BLaER1 treated with 17β-estradiol and CSF1 and Interleukin-3, amounts not matched to agents 10 nM and 100 nM (cell line): ENCODE measurements at regions not wholly inside any gene's neighbourhood (a gene's known extent, or its start where the extent isn't known, plus 50 kb on each side); places are given as distances from the start of the nearest gene placed in this dataset.
"Not testable (repeated sequence)": the region's sequence is repeated elsewhere in the genome, so short reads cannot be mapped to it uniquely, and the experiment has no call there.

Experiments
- H3K27ac ChIP-seq, 11 experiments: shearing (Covaris generic); formaldehyde crosslinking; 2 replicates each; pipeline ENCODE4 v1.8.1; 2022
- H3K27me3 ChIP-seq, 11 experiments: shearing (Covaris generic); formaldehyde crosslinking; 2 replicates each; pipeline ENCODE4 v1.8.1; 2022
- H3K36me3 ChIP-seq, 11 experiments: shearing (Covaris generic); formaldehyde crosslinking; 2 replicates each; pipeline ENCODE4 v1.8.1; 2022
- H3K4me1 ChIP-seq, 10 experiments: shearing (Covaris generic); formaldehyde crosslinking; 2 replicates each; pipeline ENCODE4 v1.8.1; 2022
- H3K4me2 ChIP-seq, 11 experiments: shearing (Covaris generic); formaldehyde crosslinking; 2 replicates each; pipeline ENCODE4 v1.8.1; 2022
- H3K4me3 ChIP-seq, 10 experiments: shearing (Covaris generic); formaldehyde crosslinking; 2 replicates each; pipeline ENCODE4 v1.8.1; 2022
- H3K9ac ChIP-seq, 11 experiments: shearing (Covaris generic); formaldehyde crosslinking; 2 replicates each; pipeline ENCODE4 v1.8.1; 2022
- H3K9me3 ChIP-seq, 11 experiments: shearing (Covaris generic); formaldehyde crosslinking; replicated peaks in 1 of 11; 2 replicates each; pipeline ENCODE4 v1.8.1; 2022
- H4K20me1 ChIP-seq, 11 experiments: shearing (Covaris generic); formaldehyde crosslinking; 2 replicates each; pipeline ENCODE4 v1.8.1; 2022
- Cebpa-rat ChIP-seq, 11 experiments: shearing (Covaris generic); IDR thresholded peaks; 2 replicates each; pipeline ENCODE4 v1.8.1; 2022

GRCh38 chrX:25754399-25754798 lies 383.7 kb upstream of the MAGEB18 start:
- Histone ChIP-seq H3K9ac (no peak overlapping the region), H3K27ac (no peak overlapping the region), H3K4me1 (no peaks in the 10 kb centered on the region), H3K4me3 (no peak overlapping the region), H3K27me3 (peaks cover 56 to 92% (median 77%) of the 10 kb centered on the region in 11 experiments), H3K9me3 (no peaks in the 10 kb centered on the region; a peak in 1 of 22 replicates), H3K4me2 (no peak overlapping the region), H3K36me3 (no peaks in the 10 kb centered on the region), H4K20me1 (no peaks in the 10 kb centered on the region; a peak in 1 of 22 replicates)
- TF ChIP-seq Cebpa-rat (IDR thresholded peaks at IDR 0.05) = no peak

- Histone ChIP-seq H3K9me3 (no peaks in the 10 kb centered on the region; a peak in 1 of 22 replicates), H3K9ac (no peak overlapping the region), H3K4me2 (no peak overlapping the region), H3K27ac (no peak overlapping the region), H3K4me3 (no peak overlapping the region), H3K4me1 (no peaks in the 10 kb centered on the region), H3K36me3 (no peaks in the 10 kb centered on the region), H4K20me1 (no peaks in the 10 kb centered on the region; a peak in 1 of 22 replicates), H3K27me3 (peaks cover 48 to 92% (median 77%) of the 10 kb centered on the region in 11 experiments)
- TF ChIP-seq Cebpa-rat (IDR thresholded peaks at IDR 0.05) = no peak
These were observed 382.9 kb upstream of the MAGEB18 start for GRCh38 chrX:25755194-25755593.

- Histone ChIP-seq H3K9ac (no peak overlapping the region), H3K4me1 (no peaks in the 10 kb centered on the region), H3K36me3 (no peaks in the 10 kb centered on the region), H3K4me2 (no peak overlapping the region), H4K20me1 (no peaks in the 10 kb centered on the region), H3K9me3 (peaks cover 0 to 3% (median 0%) of the 10 kb centered on the region in 11 experiments; a peak in 1 of 22 replicates), H3K4me3 (no peak overlapping the region), H3K27me3 (peaks cover 45 to 97% (median 84%) of the 10 kb centered on the region in 11 experiments; a peak in 21 of 22 replicates), H3K27ac (no peak overlapping the region)
- TF ChIP-seq Cebpa-rat (IDR thresholded peaks at IDR 0.05) = no peak
These were observed 375.5 kb upstream of the MAGEB18 start for GRCh38 chrX:25762656-25763055.

GRCh38 chrX:25771853-25772252 lies 366.3 kb upstream of the MAGEB18 start:
- Histone ChIP-seq H3K27me3 (peaks cover 8 to 28% (median 24%) of the 10 kb centered on the region in 11 experiments; a peak in 18 of 22 replicates), H3K9me3 (peaks cover 13 to 24% (median 18%) of the 10 kb centered on the region in 11 experiments)
- not testable (repeated sequence) for H3K36me3 ChIP-seq, H3K4me2 ChIP-seq, H3K4me3 ChIP-seq, H4K20me1 ChIP-seq, H3K9ac ChIP-seq, H3K27ac ChIP-seq, H3K4me1 ChIP-seq

GRCh38 chrX:25797796-25798195 lies 340.3 kb upstream of the MAGEB18 start:
- not testable (repeated sequence) for H3K4me1 ChIP-seq, H4K20me1 ChIP-seq, H3K9me3 ChIP-seq, H3K9ac ChIP-seq, H3K4me2 ChIP-seq, H3K36me3 ChIP-seq, H3K27ac ChIP-seq, H3K4me3 ChIP-seq
- H3K27me3 ChIP-seq = peaks cover 52 to 99% (median 84%) of the 10 kb centered on the region in 11 experiments; a peak in 21 of 22 replicates

DNA sequence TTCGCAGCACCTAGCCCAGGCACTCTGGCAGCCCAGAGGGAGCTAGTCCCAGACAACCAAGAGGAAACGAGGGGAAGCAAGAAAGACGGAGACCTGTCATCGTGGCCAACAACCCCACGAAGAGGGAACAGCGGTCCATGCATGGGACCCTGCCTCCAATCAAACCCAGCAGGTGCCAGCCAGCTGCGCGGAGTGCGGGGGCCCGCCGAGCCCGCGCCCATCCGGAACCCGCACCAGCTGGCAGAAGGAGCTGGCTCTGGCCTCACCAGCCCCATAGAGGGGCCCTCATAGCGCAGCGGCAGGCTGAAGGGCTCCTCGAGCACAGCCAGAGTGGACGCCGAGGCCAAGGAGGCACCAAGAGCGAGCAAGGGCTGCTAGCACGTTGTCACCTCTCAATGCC lies 332.4 kb upstream of the MAGEB18 start:
- H3K4me1 ChIP-seq = no peaks in the 10 kb centered on the region
- H3K9ac ChIP-seq = no peak overlapping the region
- no peaks in the 10 kb centered on the region for H3K36me3 ChIP-seq
- no peaks in the 10 kb centered on the region; a peak in 1 of 22 replicates for H4K20me1 ChIP-seq
- H3K9me3 ChIP-seq = peaks cover 0 to 15% (median 6%) of the 10 kb centered on the region in 11 experiments; a peak in 11 of 22 replicates
- H3K27ac ChIP-seq = no peak overlapping the region
- peaks cover 19 to 80% (median 53%) of the 10 kb centered on the region in 11 experiments; a peak in 21 of 22 replicates for H3K27me3 ChIP-seq
- TF ChIP-seq Cebpa-rat (IDR thresholded peaks at IDR 0.05) = no peak
- H3K4me3 ChIP-seq = no peak overlapping the region
- H3K4me2 ChIP-seq = no peak overlapping the region

- peaks cover 27 to 80% (median 58%) of the 10 kb centered on the region in 11 experiments; a peak in 21 of 22 replicates for H3K27me3 ChIP-seq
- no peak overlapping the region for H3K4me2 ChIP-seq
- H3K9me3 ChIP-seq = peaks cover 0 to 16% (median 7%) of the 10 kb centered on the region in 11 experiments; a peak in 11 of 22 replicates
- H3K9ac ChIP-seq = no peak overlapping the region
- H3K4me3 ChIP-seq = no peak overlapping the region
- no peaks in the 10 kb centered on the region for H3K4me1 ChIP-seq
- no peaks in the 10 kb centered on the region for H3K36me3 ChIP-seq
- H4K20me1 ChIP-seq = no peaks in the 10 kb centered on the region; a peak in 1 of 22 replicates
- H3K27ac ChIP-seq = no peak overlapping the region
- TF ChIP-seq Cebpa-rat (IDR thresholded peaks at IDR 0.05) = no peak
These were observed 331.1 kb upstream of the MAGEB18 start for GRCh38 chrX:25807022-25807421.

- Histone ChIP-seq H3K4me1 (no peaks in the 10 kb centered on the region), H3K27ac (no peak overlapping the region), H3K4me2 (no peak overlapping the region), H4K20me1 (no peaks in the 10 kb centered on the region; a peak in 1 of 22 replicates), H3K9ac (no peak overlapping the region), H3K9me3 (peaks cover 0 to 13% (median 6%) of the 10 kb centered on the region in 11 experiments; a peak in 11 of 22 replicates), H3K4me3 (no peak overlapping the region), H3K36me3 (no peaks in the 10 kb centered on the region), H3K27me3 (peaks cover 50 to 88% (median 80%) of the 10 kb centered on the region in 11 experiments; a peak in 21 of 22 replicates)
- TF ChIP-seq Cebpa-rat (IDR thresholded peaks at IDR 0.05) = no peak
These were observed 327.9 kb upstream of the MAGEB18 start for GRCh38 chrX:25810202-25810601.

DNA sequence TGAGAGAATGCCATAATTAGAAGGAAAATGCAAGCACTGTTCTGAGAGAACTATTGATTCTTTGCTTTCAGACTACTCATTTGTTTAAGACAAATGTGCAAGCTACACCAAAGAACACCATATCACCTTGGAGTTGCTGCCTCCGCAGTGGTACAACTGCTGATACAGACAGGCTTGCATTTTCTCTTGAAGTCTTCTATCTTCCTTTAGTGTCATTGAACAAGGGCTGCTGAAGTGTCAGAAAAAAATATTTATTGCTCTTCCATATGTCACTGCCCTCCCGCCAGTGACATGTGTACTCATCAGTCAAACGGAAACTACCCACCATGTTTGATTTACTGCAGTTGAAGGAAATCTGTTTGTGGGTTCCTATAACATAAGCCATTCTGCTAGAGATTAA lies 318.3 kb upstream of the MAGEB18 start:
- Histone ChIP-seq H3K9ac (no peak overlapping the region), H3K27ac (no peak overlapping the region), H3K4me2 (no peak overlapping the region), H3K4me1 (no peaks in the 10 kb centered on the region), H4K20me1 (no peaks in the 10 kb centered on the region), H3K9me3 (no peaks in the 10 kb centered on the region), H3K36me3 (no peaks in the 10 kb centered on the region), H3K27me3 (peaks cover 46 to 72% (median 64%) of the 10 kb centered on the region in 11 experiments), H3K4me3 (no peak overlapping the region)
- TF ChIP-seq Cebpa-rat (IDR thresholded peaks at IDR 0.05) = no peak

DNA sequence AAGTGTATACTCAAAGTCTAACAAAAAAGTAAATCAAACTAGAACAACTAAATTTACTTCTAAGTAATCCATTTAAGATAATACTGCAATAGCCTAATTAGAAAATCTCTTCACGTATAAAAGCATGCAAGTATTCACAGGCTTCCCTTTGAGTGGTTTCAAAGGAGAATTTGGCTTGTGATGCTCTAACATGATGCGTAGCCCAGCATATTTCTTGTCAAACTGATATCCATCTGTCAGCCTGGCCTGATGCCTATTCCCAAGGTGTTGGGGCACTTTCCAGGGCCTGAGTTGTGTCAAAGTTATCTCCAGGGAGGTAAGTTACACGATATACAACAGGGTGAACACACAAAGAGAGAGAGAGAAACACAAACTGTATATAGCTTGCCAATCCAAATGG lies 287.0 kb upstream of the MAGEB18 start:
- H3K36me3 ChIP-seq = no peaks in the 10 kb centered on the region
- TF ChIP-seq Cebpa-rat (IDR thresholded peaks at IDR 0.05) = no peak

More for the DNA sequence above, 287.0 kb upstream of the MAGEB18 start:
- Histone ChIP-seq H4K20me1 (peaks cover 0 to 5% (median 0%) of the 10 kb centered on the region in 11 experiments; a peak in 1 of 22 replicates), H3K27me3 (peaks cover 64 to 97% (median 91%) of the 10 kb centered on the region in 11 experiments), H3K4me2 (no peak overlapping the region), H3K4me3 (no peak overlapping the region), H3K27ac (no peak overlapping the region), H3K4me1 (no peaks in the 10 kb centered on the region), H3K9ac (no peak overlapping the region), H3K9me3 (no peaks in the 10 kb centered on the region)
